ENCODE measurements at regions not wholly inside any gene's neighbourhood (a gene's known extent, or its start where the extent isn't known, plus 50 kb on each side); places are given as distances from the start of the nearest gene placed in this dataset.

DNA sequence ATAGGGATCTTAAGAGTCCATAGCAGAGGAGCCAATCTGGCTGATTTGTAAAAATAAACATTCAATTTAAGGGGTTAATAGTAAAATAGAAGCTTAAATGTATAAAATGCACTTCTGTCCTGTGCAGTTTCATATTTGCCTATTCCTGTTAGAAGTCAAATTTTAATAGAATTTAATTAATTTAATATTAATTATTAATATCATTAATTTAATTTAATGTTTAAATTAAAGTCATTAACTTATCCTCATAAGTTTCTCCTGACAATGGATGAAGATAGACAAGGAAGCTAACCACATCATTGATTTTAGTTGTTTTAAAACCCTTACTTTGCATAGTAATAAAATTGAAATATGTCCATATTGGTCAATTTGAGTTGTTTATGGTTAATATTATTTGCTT, 1096.2 kb upstream of the EPHA6 start:
- TF ChIP-seq, protein P1, sequence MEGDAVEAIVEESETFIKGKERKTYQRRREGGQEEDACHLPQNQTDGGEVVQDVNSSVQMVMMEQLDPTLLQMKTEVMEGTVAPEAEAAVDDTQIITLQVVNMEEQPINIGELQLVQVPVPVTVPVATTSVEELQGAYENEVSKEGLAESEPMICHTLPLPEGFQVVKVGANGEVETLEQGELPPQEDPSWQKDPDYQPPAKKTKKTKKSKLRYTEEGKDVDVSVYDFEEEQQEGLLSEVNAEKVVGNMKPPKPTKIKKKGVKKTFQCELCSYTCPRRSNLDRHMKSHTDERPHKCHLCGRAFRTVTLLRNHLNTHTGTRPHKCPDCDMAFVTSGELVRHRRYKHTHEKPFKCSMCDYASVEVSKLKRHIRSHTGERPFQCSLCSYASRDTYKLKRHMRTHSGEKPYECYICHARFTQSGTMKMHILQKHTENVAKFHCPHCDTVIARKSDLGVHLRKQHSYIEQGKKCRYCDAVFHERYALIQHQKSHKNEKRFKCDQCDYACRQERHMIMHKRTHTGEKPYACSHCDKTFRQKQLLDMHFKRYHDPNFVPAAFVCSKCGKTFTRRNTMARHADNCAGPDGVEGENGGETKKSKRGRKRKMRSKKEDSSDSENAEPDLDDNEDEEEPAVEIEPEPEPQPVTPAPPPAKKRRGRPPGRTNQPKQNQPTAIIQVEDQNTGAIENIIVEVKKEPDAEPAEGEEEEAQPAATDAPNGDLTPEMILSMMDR (IDR thresholded peaks at IDR 0.05; ENCODE audit: borderline replicate concordance, extremely low read depth, low read length, poor library complexity, severe bottlenecking) = no peak
- TF ChIP-seq EZH2 (IDR thresholded peaks at IDR 0.05; ENCODE audit: borderline replicate concordance, low read depth, low read length, severe bottlenecking) = no peak

Data from DND-41 (cell line).